G401 (cell line): ENCODE measurements at regions not wholly inside any gene's neighbourhood (a gene's known extent, or its start where the extent isn't known, plus 50 kb on each side); places are given as distances from the start of the nearest gene placed in this dataset.
"Not testable (repeated sequence)": the region's sequence is repeated elsewhere in the genome, so short reads cannot be mapped to it uniquely, and the experiment has no call there.

Source experiments
- DNase-seq: peaks from one replicate; pipeline ENCODE4 v3.0.0-alpha.2; 2015; ENCODE audit warnings: low spot score
- in situ Hi-C: cut with HindIII; loops from 2 replicates; pipeline ENCODE4 v1.10.0; 2016; ENCODE audit warnings: low sequenced_read_pairs, mixed read lengths

GRCh38 chr10:30740774-30741173 is 111.2 kb upstream of the LYZL2 start:
- in situ Hi-C loops, result not testable (repeated sequence)

GRCh38 chr10:30738416-30738815 is 108.9 kb upstream of the LYZL2 start:
- in situ Hi-C loops, result no loop called here
- no peak for DNase-seq

More at GRCh38 chr10:30740774-30741173, 111.2 kb upstream of the LYZL2 start:
- DNase-seq, result not testable (repeated sequence)

- no peak for DNase-seq
- in situ Hi-C loops, result no loop called here
Observed at GRCh38 chr10:30737931-30738391, 108.4 kb upstream of the LYZL2 start.

- in situ Hi-C loops, result no loop called here
- no peak for DNase-seq
Observed at GRCh38 chr10:30736685-30737232, 107.2 kb upstream of the LYZL2 start.

GRCh38 chr10:30734901-30735300 is 105.3 kb upstream of the LYZL2 start:
- in situ Hi-C loops, result no loop called here
- DNase-seq, result no peak

- DNase-seq, result no peak
- in situ Hi-C loops, result no loop called here
Observed at GRCh38 chr10:30732671-30733070, 103.1 kb upstream of the LYZL2 start.

- in situ Hi-C loops, result no loop called here
- DNase-seq, result no peak
Observed at GRCh38 chr10:30731963-30732362, 102.4 kb upstream of the LYZL2 start.

GRCh38 chr10:30730306-30730705 is 100.8 kb upstream of the LYZL2 start:
- in situ Hi-C loops, result no loop called here
- DNase-seq, result no peak

- in situ Hi-C loops, result no loop called here
- no peak for DNase-seq
Observed at GRCh38 chr10:30728766-30729165, 99.2 kb upstream of the LYZL2 start.

GRCh38 chr10:30728127-30728526 is 98.6 kb upstream of the LYZL2 start:
- in situ Hi-C loops, result no loop called here

GRCh38 chr10:30727524-30727923 is 98.0 kb upstream of the LYZL2 start:
- in situ Hi-C loops, result no loop called here
- DNase-seq, result no peak

More at GRCh38 chr10:30728127-30728526, 98.6 kb upstream of the LYZL2 start:
- no peak for DNase-seq

GRCh38 chr10:30726783-30727414 is 97.3 kb upstream of the LYZL2 start:
- DNase-seq, result peak; percentile 73

GRCh38 chr10:30725661-30726060 is 96.1 kb upstream of the LYZL2 start:
- DNase-seq, result no peak
- in situ Hi-C loops, result no loop called here

More at GRCh38 chr10:30726783-30727414, 97.3 kb upstream of the LYZL2 start:
- in situ Hi-C loops, result not testable (repeated sequence)

GRCh38 chr10:30724296-30724695 is 94.7 kb upstream of the LYZL2 start:
- in situ Hi-C loops, result no loop called here
- no peak for DNase-seq

- in situ Hi-C loops, result no loop called here
- DNase-seq, result no peak
Observed at GRCh38 chr10:30722956-30723620, 93.5 kb upstream of the LYZL2 start.

- no peak for DNase-seq
- in situ Hi-C loops, result no loop called here
Observed at GRCh38 chr10:30719832-30720231, 90.3 kb upstream of the LYZL2 start.

- in situ Hi-C loops, result no loop called here
Observed at GRCh38 chr10:30709700-30710358, 80.3 kb upstream of the LYZL2 start.

GRCh38 chr10:30709229-30709628 is 79.7 kb upstream of the LYZL2 start:
- no peak for DNase-seq
- in situ Hi-C loops, result no loop called here

More at GRCh38 chr10:30709700-30710358, 80.3 kb upstream of the LYZL2 start:
- DNase-seq, result no peak

GRCh38 chr10:30708234-30708633 is 78.7 kb upstream of the LYZL2 start:
- in situ Hi-C loops, result no loop called here
- DNase-seq, result no peak

GRCh38 chr10:30706189-30706588 is 76.6 kb upstream of the LYZL2 start:
- DNase-seq, in situ Hi-C loops: not testable (repeated sequence)
